ENCODE measurements at regions not wholly inside any gene's neighbourhood (a gene's known extent, or its start where the extent isn't known, plus 50 kb on each side); places are given as distances from the start of the nearest gene placed in this dataset.

DNA sequence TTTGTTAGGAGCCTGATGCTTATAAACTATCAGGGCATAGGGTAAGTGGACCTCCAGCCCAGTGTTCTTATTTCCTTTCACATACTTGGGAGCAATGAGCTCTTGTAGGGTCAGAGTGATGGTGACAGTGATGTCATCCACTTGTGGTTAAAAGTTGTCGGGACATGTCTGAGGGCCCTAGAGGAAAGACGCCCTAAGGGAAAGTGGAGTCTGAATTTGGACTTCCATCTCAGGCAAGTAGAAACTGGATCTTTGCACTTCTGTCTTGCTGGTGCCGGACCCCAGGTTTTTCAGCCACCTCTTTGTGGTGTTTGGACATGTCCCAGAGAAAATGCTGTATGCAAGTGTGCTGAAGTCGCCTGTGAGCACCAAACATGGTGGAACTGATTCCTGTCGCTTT, 900.5 kb downstream of the C6orf118 start:
- DNase-seq (ENCODE audit: extremely low read depth, insufficient read length), result no peak
- TF ChIP-seq, protein P1, sequence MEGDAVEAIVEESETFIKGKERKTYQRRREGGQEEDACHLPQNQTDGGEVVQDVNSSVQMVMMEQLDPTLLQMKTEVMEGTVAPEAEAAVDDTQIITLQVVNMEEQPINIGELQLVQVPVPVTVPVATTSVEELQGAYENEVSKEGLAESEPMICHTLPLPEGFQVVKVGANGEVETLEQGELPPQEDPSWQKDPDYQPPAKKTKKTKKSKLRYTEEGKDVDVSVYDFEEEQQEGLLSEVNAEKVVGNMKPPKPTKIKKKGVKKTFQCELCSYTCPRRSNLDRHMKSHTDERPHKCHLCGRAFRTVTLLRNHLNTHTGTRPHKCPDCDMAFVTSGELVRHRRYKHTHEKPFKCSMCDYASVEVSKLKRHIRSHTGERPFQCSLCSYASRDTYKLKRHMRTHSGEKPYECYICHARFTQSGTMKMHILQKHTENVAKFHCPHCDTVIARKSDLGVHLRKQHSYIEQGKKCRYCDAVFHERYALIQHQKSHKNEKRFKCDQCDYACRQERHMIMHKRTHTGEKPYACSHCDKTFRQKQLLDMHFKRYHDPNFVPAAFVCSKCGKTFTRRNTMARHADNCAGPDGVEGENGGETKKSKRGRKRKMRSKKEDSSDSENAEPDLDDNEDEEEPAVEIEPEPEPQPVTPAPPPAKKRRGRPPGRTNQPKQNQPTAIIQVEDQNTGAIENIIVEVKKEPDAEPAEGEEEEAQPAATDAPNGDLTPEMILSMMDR (IDR thresholded peaks at IDR 0.05; ENCODE audit: insufficient read depth, low read length, poor library complexity, severe bottlenecking), result no peak
- no peaks in the 10 kb centered on the region for H3K36me3 ChIP-seq (ENCODE audit: control insufficient read depth, insufficient read depth, low read length)
- no peaks in the 10 kb centered on the region for H3K27me3 ChIP-seq (replicated peaks; ENCODE audit: control insufficient read depth, insufficient read depth, low read length)
- H3K4me3 ChIP-seq (replicated peaks; ENCODE audit: low read depth, low read length), result no peak overlapping the region

DNA sequence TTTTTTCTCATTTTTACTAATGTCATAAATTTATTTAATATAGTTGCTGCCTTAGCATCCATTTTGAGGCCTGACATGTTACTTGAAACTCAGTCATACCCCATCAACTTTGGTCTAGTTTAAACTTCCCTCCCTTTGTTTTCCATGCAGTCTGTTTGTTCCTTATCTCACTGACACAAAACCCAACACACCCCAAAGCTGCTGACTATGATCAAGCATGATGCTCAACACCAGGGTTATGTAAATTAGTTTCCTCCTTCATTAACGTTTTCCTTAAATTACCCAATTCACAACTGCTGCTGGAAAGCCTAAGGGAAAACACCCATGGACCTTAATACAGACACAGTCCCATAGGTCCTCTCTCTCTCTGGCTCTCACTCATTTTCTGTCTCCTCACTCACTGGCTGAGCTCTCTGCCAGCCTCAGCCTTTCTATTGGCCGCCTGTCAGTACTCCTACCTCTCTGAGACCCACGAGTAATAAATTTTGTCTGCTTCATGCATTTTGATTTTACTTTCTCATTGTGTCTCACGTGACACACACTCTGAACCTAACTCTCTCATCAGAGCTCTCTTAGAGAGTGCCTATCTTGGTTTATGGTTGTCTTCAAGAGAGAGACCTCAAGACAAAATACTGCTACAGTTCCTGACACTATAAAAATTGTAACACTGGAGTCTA, 904.5 kb downstream of the C6orf118 start:
- Histone ChIP-seq H3K4me3 (replicated peaks; ENCODE audit: low read depth, low read length) (no peak overlapping the region), H3K36me3 (ENCODE audit: control insufficient read depth, insufficient read depth, low read length) (no peaks in the 10 kb centered on the region), H3K27me3 (replicated peaks; ENCODE audit: control insufficient read depth, insufficient read depth, low read length) (no peaks in the 10 kb centered on the region)
- TF ChIP-seq, protein P1 (IDR thresholded peaks at IDR 0.05; ENCODE audit: insufficient read depth, low read length, poor library complexity, severe bottlenecking), result no peak
- no peak for DNase-seq (ENCODE audit: extremely low read depth, insufficient read length)

DNA sequence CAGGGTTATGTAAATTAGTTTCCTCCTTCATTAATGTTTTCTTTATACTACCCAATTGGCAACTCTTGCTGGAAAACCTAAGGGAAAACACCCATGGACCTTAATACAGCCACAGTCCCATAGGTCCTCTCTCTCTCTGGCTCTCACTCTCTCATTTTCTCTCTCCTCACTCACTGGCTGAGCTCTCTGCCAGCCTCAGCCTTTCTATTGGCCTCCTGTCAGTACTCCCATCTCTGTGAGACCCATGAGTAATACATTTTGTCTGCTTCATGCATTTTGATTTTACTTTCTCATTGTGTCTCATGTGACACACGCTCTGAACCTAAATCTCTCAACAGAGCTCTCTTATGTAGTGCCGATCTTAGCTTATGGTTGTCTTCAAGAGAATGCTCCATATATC, 907.5 kb downstream of the C6orf118 start:
- no peak for DNase-seq (ENCODE audit: extremely low read depth, insufficient read length)
- TF ChIP-seq, protein P1 (IDR thresholded peaks at IDR 0.05; ENCODE audit: insufficient read depth, low read length, poor library complexity, severe bottlenecking), result no peak
- Histone ChIP-seq H3K4me3 (replicated peaks; ENCODE audit: low read depth, low read length) (no peak overlapping the region), H3K27me3 (replicated peaks; ENCODE audit: control insufficient read depth, insufficient read depth, low read length) (no peaks in the 10 kb centered on the region), H3K36me3 (ENCODE audit: control insufficient read depth, insufficient read depth, low read length) (no peaks in the 10 kb centered on the region)

DNA sequence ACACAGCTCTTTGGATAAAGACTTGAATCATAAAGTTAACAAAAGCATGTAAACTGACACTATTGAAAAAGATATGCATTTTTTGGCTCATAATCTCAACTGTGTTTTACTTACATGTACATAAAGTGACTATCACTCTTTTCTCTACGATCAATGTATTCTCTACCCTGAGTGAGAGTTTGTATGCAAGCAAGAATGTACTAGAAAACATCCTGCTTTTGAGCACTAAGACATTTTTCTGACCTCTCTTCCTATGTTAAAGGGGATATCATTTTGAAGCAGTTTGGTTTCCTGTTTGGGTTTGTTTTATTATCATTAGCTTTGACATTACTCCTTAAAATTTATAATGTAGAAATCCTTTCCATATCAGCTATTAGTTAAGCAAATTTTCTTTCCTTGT, 910.8 kb downstream of the C6orf118 start:
- no peaks in the 10 kb centered on the region for H3K36me3 ChIP-seq (ENCODE audit: control insufficient read depth, insufficient read depth, low read length)
- TF ChIP-seq, protein P1 (IDR thresholded peaks at IDR 0.05; ENCODE audit: insufficient read depth, low read length, poor library complexity, severe bottlenecking), result no peak

DNA sequence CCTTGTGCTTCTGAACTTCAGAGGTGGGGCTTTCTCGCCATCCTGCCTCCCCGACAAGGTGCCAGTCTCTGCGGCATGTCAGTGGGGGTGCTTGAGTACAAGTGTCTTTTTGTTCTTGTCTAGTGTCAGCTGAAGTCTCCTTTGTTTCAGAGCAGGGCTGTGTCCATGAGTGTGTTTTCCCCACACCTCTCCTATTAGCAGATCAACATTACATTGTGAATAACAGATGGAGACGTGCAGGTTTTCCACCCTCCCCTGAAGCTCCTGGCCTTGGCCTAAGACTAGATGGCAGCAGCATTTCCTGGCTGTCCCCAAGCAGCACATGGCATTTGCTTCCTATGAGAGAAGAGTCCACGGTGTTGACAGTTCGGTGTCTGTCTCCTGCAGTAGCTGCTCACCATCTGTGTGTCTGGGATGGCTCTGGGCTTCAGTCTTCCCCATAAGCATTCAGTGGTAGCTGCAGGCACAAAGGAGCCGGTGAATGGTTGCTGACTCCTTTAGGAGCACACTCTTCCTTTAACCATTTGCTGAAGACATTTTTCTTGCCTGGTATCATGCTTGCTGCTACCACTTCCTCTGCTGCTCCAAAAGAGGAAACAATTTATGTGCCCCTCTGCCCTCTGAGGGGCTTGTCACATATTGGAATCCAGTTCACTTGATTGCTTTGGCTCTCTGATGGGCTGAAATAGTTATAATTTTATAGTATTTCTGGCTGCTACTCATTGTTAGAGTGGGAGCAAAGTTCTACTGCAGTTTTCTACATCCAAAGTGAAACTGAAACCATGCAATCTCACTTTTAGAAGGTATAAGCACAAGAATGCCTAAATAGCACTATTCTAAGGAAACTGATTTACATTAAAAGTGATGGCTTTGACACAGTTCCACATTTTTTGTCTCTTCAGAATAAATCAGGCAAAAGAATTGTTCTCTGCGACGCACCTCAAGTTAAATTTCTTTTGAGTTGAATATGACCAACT, 913.0 kb downstream of the C6orf118 start:
- DNase-seq (ENCODE audit: extremely low read depth, insufficient read length), result peak; percentile 7
- H3K4me3 ChIP-seq (replicated peaks; ENCODE audit: low read depth, low read length), result no peak overlapping the region
- TF ChIP-seq, protein P1 (IDR thresholded peaks at IDR 0.05; ENCODE audit: insufficient read depth, low read length, poor library complexity, severe bottlenecking), result no peak
- no peaks in the 10 kb centered on the region for H3K27me3 ChIP-seq (replicated peaks; ENCODE audit: control insufficient read depth, insufficient read depth, low read length)
- no peaks in the 10 kb centered on the region for H3K36me3 ChIP-seq (ENCODE audit: control insufficient read depth, insufficient read depth, low read length)

More for the DNA sequence above, 910.8 kb downstream of the C6orf118 start:
- DNase-seq (ENCODE audit: extremely low read depth, insufficient read length), result no peak
- H3K4me3 ChIP-seq (replicated peaks; ENCODE audit: low read depth, low read length), result no peak overlapping the region
- no peaks in the 10 kb centered on the region for H3K27me3 ChIP-seq (replicated peaks; ENCODE audit: control insufficient read depth, insufficient read depth, low read length)

Data from GM06990 (cell line).